Body of pancreas (tissue), 4 donors: ENCODE measurements at regions not wholly inside any gene's neighbourhood (a gene's known extent, or its start where the extent isn't known, plus 50 kb on each side); places are given as distances from the start of the nearest gene placed in this dataset.
"Not testable (repeated sequence)": the region's sequence is repeated elsewhere in the genome, so short reads cannot be mapped to it uniquely, and the experiment has no call there.

Experiments used
- ATAC-seq: fragments of 150-250 bp; one replicate; pipeline ENCODE4 v1.9.1; 2016
- DNase-seq, 4 donors: peaks; one replicate each; pipeline ENCODE4 v3.0.0-alpha.2; 2019
- H3K27ac ChIP-seq, 4 donors: fragments of 200-600 bp; sonication (generic); 1 replicate in 3 of 4; 2 replicates in 1 of 4; pipeline versions ENCODE4 v1.5.1 to v1.6.1; 2016 to 2019; ENCODE audit warnings: mild to moderate bottlenecking in 1 of 4, mixed read lengths in 1 of 4, moderate library complexity in 1 of 4
- H3K27me3 ChIP-seq, 2 donors: fragments of 200-600 bp; sonication (generic); one replicate each; pipeline ENCODE4 v1.6.0; 2016; ENCODE audit warnings: mild to moderate bottlenecking in 1 of 2
- H3K36me3 ChIP-seq, 2 donors: fragments of 200-600 bp; sonication (generic); replicated peaks in 1 of 2; 2 replicates each; pipeline ENCODE4 v1.5.1; 2016; ENCODE audit warnings: low read depth in 2 of 2; ENCODE audit not compliant: insufficient read depth in 1 of 2
- H3K4me1 ChIP-seq: fragments of 200-600 bp; sonication (generic); one replicate; pipeline ENCODE4 v1.6.0; 2016
- H3K4me3 ChIP-seq, 2 donors: fragments of 200-600 bp; sonication (generic); 1 replicate in 1 of 2; 2 replicates in 1 of 2; pipeline ENCODE4 v1.5.1; 2016 to 2019
- H3K9me3 ChIP-seq, 3 donors: fragments of 200-600 bp; sonication (generic); 1 replicate in 2 of 3; 2 replicates in 1 of 3; pipeline ENCODE4 v1.5.1; 2016
- POLR2A ChIP-seq, 3 donors: fragments of 450-650 bp; IDR thresholded peaks; one replicate each; pipeline ENCODE4 v1.6.1; 2016; ENCODE audit warnings: antibody characterized with exemption in 3 of 3, mild to moderate bottlenecking in 2 of 3
- WGBS, 2 donors: methylation state at CpG; one replicate each; pipeline ENCODE4 v1.1.5; 2017; 5-methylcytosine and 5-hydroxymethylcytosine counted together
- intact Hi-C: fragments of 100-400 bp; cut with DNase I; formaldehyde crosslinking; loops from one replicate; pipeline ENCODE4 v1.15.1; 2023
- TF ChIP-seq, protein P1 (sequence below), 7 experiments: fragments of 450-650 bp in 4 of 7; fragments of 200-600 bp in 3 of 7; sonication (generic) in 3 of 7; IDR thresholded peaks; one replicate each; pipeline ENCODE4 v1.5.1; 2016 to 2019; ENCODE audit warnings: antibody characterized with exemption in 7 of 7

DNA sequence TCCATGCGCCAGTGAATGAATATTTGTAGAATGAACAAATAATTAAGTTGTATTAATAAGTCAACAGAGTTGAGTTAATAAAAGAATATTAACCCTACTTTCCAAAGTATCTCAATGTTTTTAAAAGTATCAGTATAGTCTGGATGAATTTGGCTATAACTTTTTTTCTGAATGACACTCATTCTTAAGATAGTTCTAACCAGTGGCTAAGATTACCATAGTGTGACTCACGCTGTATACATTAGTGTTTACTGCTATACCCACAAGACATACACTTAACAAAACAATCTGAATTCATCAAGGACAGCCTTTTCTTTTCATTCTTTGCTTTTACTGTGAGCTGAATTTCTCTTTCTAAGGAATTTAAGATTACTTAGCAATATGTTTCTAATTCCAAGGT is 77.0 kb upstream of the PDE1A start:
- Histone ChIP-seq H3K36me3 (no peaks in the 10 kb centered on the region), H3K4me3 (no peak overlapping the region), H3K27ac (no peak overlapping the region), H3K4me1 (no peaks in the 10 kb centered on the region), H3K9me3 (no peaks in the 10 kb centered on the region), H3K27me3 (no peaks in the 10 kb centered on the region)
- intact Hi-C loops: no loop called here
- TF ChIP-seq POLR2A (IDR thresholded peaks at IDR 0.05): no peak
- TF ChIP-seq, protein P1, sequence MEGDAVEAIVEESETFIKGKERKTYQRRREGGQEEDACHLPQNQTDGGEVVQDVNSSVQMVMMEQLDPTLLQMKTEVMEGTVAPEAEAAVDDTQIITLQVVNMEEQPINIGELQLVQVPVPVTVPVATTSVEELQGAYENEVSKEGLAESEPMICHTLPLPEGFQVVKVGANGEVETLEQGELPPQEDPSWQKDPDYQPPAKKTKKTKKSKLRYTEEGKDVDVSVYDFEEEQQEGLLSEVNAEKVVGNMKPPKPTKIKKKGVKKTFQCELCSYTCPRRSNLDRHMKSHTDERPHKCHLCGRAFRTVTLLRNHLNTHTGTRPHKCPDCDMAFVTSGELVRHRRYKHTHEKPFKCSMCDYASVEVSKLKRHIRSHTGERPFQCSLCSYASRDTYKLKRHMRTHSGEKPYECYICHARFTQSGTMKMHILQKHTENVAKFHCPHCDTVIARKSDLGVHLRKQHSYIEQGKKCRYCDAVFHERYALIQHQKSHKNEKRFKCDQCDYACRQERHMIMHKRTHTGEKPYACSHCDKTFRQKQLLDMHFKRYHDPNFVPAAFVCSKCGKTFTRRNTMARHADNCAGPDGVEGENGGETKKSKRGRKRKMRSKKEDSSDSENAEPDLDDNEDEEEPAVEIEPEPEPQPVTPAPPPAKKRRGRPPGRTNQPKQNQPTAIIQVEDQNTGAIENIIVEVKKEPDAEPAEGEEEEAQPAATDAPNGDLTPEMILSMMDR (IDR thresholded peaks at IDR 0.05): no peak
- WGBS, 2 donors: 76 to 83% methylated on average over 2 of the region's 2 CpGs
- ATAC-seq: no peak
- DNase-seq: no peak

GRCh38 chr2:182504903-182505302 is 78.1 kb upstream of the PDE1A start:
- no peaks in the 10 kb centered on the region for H3K9me3 ChIP-seq
- no peak overlapping the region for H3K27ac ChIP-seq
- H3K36me3 ChIP-seq: no peaks in the 10 kb centered on the region
- ATAC-seq (peak; percentile 35), DNase-seq (peak in 1 of 4 donors; percentile 30)
- H3K27me3 ChIP-seq: no peaks in the 10 kb centered on the region
- 59 to 66% methylated on average over 2 of the region's 2 CpGs for WGBS, 2 donors
- no peak overlapping the region for H3K4me3 ChIP-seq
- no peaks in the 10 kb centered on the region for H3K4me1 ChIP-seq
- TF ChIP-seq POLR2A (IDR thresholded peaks at IDR 0.05): no peak
- TF ChIP-seq, protein P1 (IDR thresholded peaks at IDR 0.05): no peak
- intact Hi-C loops: no loop called here

DNA sequence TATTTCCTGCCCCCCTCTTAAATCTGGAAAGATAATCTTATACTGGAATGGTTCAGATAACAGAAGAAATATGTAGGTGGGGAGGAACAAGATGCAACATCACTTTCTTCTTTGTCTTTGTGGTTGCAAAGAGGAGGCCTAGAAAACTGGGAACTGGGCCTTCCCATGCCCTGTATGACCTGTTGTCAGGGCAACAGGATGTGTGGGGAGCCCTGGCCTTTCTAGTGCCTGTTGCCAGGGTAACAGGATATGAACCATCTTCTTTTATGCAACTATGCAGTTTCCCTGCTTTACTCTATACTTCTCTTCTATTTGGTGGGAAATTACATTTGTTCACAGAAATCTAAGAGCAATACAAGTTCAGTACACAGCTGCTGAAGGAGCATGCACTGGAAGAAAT is 79.8 kb upstream of the PDE1A start:
- H3K9me3 ChIP-seq: no peaks in the 10 kb centered on the region
- intact Hi-C loops: no loop called here

GRCh38 chr2:182508583-182508982 is 81.7 kb upstream of the PDE1A start:
- DNase-seq, H3K27me3 ChIP-seq, H3K9me3 ChIP-seq, ATAC-seq, H3K27ac ChIP-seq, intact Hi-C loops, H3K4me1 ChIP-seq, H3K36me3 ChIP-seq, H3K4me3 ChIP-seq: not testable (repeated sequence)
- 64 to 85% methylated on average over 3 to 4 of the region's 4 CpGs for WGBS, 2 donors

More for the DNA sequence above, 79.8 kb upstream of the PDE1A start:
- Histone ChIP-seq H3K27ac (no peak overlapping the region), H3K4me1 (no peaks in the 10 kb centered on the region), H3K27me3 (no peaks in the 10 kb centered on the region), H3K4me3 (no peak overlapping the region), H3K36me3 (no peaks in the 10 kb centered on the region)
- DNase-seq (no peak), ATAC-seq (no peak)
- TF ChIP-seq, protein P1 (IDR thresholded peaks at IDR 0.05): no peak
- TF ChIP-seq POLR2A (IDR thresholded peaks at IDR 0.05): no peak

DNA sequence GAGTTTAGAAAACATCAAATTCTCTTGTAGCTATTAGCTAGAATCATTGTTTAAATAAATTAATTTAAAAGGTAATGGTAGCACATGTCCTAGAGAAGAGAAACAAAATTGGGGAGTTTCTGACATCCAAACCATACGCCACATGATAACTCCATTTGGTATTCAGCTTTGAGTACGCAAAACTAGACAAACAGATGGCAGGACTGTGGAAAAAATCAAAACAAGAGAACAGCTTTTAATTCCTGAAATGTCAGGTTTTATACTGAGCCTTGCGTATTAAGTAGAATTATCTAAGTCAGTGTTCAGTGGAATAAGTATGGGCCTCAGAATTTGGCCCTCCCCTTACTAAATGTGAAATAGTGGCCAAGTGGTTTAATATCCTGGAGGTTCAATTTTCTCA is 82.4 kb upstream of the PDE1A start:
- ATAC-seq: no peak
- intact Hi-C loops: no loop called here

More for the DNA sequence above, 82.4 kb upstream of the PDE1A start:
- no peaks in the 10 kb centered on the region for H3K9me3 ChIP-seq
- DNase-seq: no peak
- H3K4me1 ChIP-seq: no peaks in the 10 kb centered on the region
- H3K27me3 ChIP-seq: no peaks in the 10 kb centered on the region
- H3K27ac ChIP-seq: no peak overlapping the region
- WGBS, 2 donors: 91 to 96% methylated on average over 3 of the region's 3 CpGs
- no peaks in the 10 kb centered on the region for H3K36me3 ChIP-seq
- TF ChIP-seq POLR2A (IDR thresholded peaks at IDR 0.05): no peak
- TF ChIP-seq, protein P1 (IDR thresholded peaks at IDR 0.05): no peak
- no peak overlapping the region for H3K4me3 ChIP-seq
